OCI-LY3 (cell line): ENCODE measurements at regions not wholly inside any gene's neighbourhood (a gene's known extent, or its start where the extent isn't known, plus 50 kb on each side); places are given as distances from the start of the nearest gene placed in this dataset.

Experiments used
- H2AFZ ChIP-seq: fragments of 200-600, 300-600 bp; shearing (Covaris generic); 2 replicates; pipeline ENCODE4 v1.6.0; 2014; ENCODE audit warnings: antibody characterized with exemption, low read depth, low read length
- H3K27ac ChIP-seq: fragments of 200-600, 300-600 bp; sonication (generic); 2 replicates; pipeline ENCODE4 v1.5.1; 2014; ENCODE audit warnings: mild to moderate bottlenecking, low read length, moderate library complexity, mixed read lengths
- H3K27me3 ChIP-seq: fragments of 200-600, 300-600 bp; sonication (generic); 2 replicates; pipeline ENCODE4 v1.6.1; 2014; ENCODE audit warnings: low read depth, low read length, mixed read lengths
- H3K36me3 ChIP-seq: fragments of 200-600, 300-600 bp; sonication (generic); replicated peaks from 2 replicates; pipeline ENCODE3; 2014; ENCODE audit warnings: low read depth, low read length, mixed read lengths
- H3K4me1 ChIP-seq: fragments of 300-600, 200-600 bp; sonication (generic); 2 replicates; pipeline ENCODE4 v1.6.1; 2014; ENCODE audit warnings: low read length, mixed read lengths
- H3K4me2 ChIP-seq: fragments of 200-600, 300-600 bp; sonication (generic); 2 replicates; pipeline ENCODE4 v1.6.1; 2014; ENCODE audit warnings: low read length, mixed read lengths
- H3K4me3 ChIP-seq: fragments of 300-600, 200-600 bp; sonication (generic); 2 replicates; pipeline ENCODE4 v1.5.1; 2014; ENCODE audit warnings: antibody characterized with exemption, mild to moderate bottlenecking, low read length, moderate library complexity
- H3K79me2 ChIP-seq: fragments of 300-600, 200-600 bp; shearing (Covaris generic); 2 replicates; pipeline ENCODE4 v1.6.1; 2014; ENCODE audit warnings: mild to moderate bottlenecking, low read length, mixed read lengths
- H3K9ac ChIP-seq: fragments of 300-600, 200-600 bp; shearing (Covaris generic); 2 replicates; pipeline ENCODE4 v1.6.0; 2014; ENCODE audit warnings: mild to moderate bottlenecking, low read length, moderate library complexity
- H3K9me3 ChIP-seq: fragments of 200-600, 300-600 bp; shearing (Covaris generic); 2 replicates; pipeline ENCODE4 v1.6.1; 2014; ENCODE audit warnings: low read length, mixed read lengths; ENCODE audit not compliant: insufficient read depth
- H4K20me1 ChIP-seq: fragments of 200-600, 300-600 bp; sonication (generic); 2 replicates; pipeline ENCODE4 v1.6.1; 2016; ENCODE audit warnings: low read length, mixed read lengths; ENCODE audit not compliant: insufficient read depth
- CTCF ChIP-seq: fragments of 200-600, 300-600 bp; sonication (generic); IDR thresholded peaks from 2 replicates; pipeline ENCODE4 v1.5.1; 2014; ENCODE audit warnings: antibody characterized with exemption, low read length, low read depth
- EZH2phosphoT487 ChIP-seq: fragments of 200-600 bp; shearing (Covaris generic); IDR thresholded peaks from 2 replicates; pipeline ENCODE4 v1.6.1; 2018; ENCODE audit warnings: antibody characterized with exemption, mixed run types, low read depth

- H3K4me3 ChIP-seq = no peak overlapping the region
- no peak overlapping the region for H3K27ac ChIP-seq
- no peak overlapping the region for H3K9ac ChIP-seq
- no peak overlapping the region for H2AFZ ChIP-seq
- no peaks in the 10 kb centered on the region for H3K9me3 ChIP-seq
- H3K4me2 ChIP-seq = no peak overlapping the region
- H3K79me2 ChIP-seq = no peaks in the 10 kb centered on the region
- H3K36me3 ChIP-seq = no peaks in the 10 kb centered on the region
- peaks cover 9% of the 10 kb centered on the region for H3K4me1 ChIP-seq
- H4K20me1 ChIP-seq = no peaks in the 10 kb centered on the region
- TF ChIP-seq CTCF (no peak), EZH2phosphoT487 (no peak)
- no peaks in the 10 kb centered on the region for H3K27me3 ChIP-seq
Observed at GRCh38 chr2:138445227-138445626, 56.3 kb upstream of the SPOPL start.

GRCh38 chr2:138446043-138446442 lies 55.5 kb upstream of the SPOPL start:
- Histone ChIP-seq H3K9ac (no peak overlapping the region), H3K9me3 (no peaks in the 10 kb centered on the region), H3K27ac (no peak overlapping the region), H2AFZ (no peak overlapping the region), H3K4me1 (peaks cover 9% of the 10 kb centered on the region), H4K20me1 (no peaks in the 10 kb centered on the region), H3K27me3 (no peaks in the 10 kb centered on the region), H3K4me2 (no peak overlapping the region), H3K36me3 (no peaks in the 10 kb centered on the region), H3K4me3 (no peak overlapping the region), H3K79me2 (no peaks in the 10 kb centered on the region)
- TF ChIP-seq EZH2phosphoT487 (no peak), CTCF (no peak)

GRCh38 chr2:138447889-138448570 lies 53.5 kb upstream of the SPOPL start:
- H3K4me3 ChIP-seq = no peak overlapping the region
- H2AFZ ChIP-seq = no peak overlapping the region
- no peaks in the 10 kb centered on the region for H3K4me1 ChIP-seq
- H3K9ac ChIP-seq = no peak overlapping the region
- no peak for TF ChIP-seq CTCF
- no peak for TF ChIP-seq EZH2phosphoT487
- H4K20me1 ChIP-seq = no peaks in the 10 kb centered on the region
- no peaks in the 10 kb centered on the region for H3K9me3 ChIP-seq
- H3K36me3 ChIP-seq = no peaks in the 10 kb centered on the region
- no peak overlapping the region for H3K4me2 ChIP-seq
- H3K27ac ChIP-seq = no peak overlapping the region
- no peaks in the 10 kb centered on the region for H3K27me3 ChIP-seq
- no peaks in the 10 kb centered on the region for H3K79me2 ChIP-seq
